ENCODE measurements at regions not wholly inside any gene's neighbourhood (a gene's known extent, or its start where the extent isn't known, plus 50 kb on each side); places are given as distances from the start of the nearest gene placed in this dataset.
"Not testable (repeated sequence)": the region's sequence is repeated elsewhere in the genome, so short reads cannot be mapped to it uniquely, and the experiment has no call there.

DNA sequence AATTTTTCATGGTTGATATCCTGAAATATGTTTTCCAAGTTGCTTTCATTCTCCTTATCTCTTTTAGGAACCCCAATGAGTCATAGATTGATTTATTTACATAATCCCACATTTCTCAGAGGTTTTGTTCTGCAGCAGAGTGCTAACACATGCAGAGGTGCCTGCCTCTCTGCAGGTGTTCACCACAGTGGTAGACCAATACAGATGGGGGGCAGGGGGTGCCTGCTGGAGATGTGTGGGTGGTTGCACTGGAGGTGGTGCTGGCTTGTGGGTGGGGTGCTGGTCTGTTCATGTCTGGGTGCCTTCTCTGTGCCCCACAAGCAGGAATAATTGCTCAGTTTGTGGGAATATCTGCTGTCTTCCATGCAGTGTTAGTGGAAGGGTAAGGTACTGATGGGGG, 131.1 kb downstream of the JRKL start:
- DNase-seq = no peak

DNA sequence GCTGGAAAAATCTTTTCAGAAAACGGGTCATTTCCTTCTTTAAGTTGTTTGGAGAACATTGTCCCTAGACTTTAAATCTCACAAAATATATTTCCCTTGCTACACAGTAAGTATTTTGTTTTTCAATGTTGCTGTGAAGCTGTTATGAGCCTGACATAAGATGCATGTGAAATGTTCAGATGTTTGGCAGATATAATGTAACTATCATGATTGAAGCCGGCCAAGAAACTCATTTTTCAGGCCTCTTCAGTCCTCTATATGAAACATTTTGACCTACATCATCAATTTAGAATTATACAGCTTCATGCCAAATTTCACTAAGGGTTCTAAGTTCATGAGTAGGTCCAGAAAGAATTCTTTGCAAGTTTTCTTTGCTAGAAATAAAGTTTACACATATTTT, 133.8 kb downstream of the JRKL start:
- no peak for DNase-seq

DNA sequence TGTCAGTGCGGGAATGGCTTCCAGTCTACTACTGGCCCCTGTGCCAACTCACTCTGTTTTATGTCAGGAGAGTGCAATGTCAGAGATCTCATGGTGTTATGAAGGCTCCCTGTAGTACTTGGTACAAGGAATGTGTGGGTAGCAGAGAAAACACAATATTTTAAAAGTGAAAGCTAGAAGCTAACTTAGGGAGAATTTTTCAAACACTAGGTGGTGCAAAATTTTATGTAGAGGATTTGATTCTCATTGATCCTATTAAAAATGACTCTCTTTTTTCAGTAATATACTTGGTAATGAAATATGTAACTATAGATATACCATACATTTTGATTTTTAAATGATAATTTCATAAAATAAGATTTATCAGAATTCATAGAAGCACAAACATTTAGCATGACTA, 134.7 kb downstream of the JRKL start:
- DNase-seq = no peak

DNA sequence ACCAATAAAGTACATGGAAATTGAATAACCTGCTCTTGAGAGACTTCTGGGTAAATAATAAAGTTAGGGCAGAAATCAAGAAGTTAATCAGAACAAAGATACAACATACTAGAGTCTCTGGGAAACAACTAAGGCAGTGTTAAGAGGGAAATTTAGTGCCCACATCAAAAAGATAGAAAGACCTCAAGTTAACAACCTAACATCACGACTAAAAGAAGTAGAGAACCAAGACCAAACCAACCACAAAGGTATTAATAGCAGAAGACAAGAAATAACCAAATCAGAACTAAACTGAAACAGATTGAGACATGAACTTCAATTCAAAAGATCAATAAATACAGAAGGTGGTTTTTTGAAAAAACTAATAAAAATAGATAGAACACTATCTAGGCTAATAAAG, 140.7 kb downstream of the JRKL start:
- no peak for DNase-seq

DNA sequence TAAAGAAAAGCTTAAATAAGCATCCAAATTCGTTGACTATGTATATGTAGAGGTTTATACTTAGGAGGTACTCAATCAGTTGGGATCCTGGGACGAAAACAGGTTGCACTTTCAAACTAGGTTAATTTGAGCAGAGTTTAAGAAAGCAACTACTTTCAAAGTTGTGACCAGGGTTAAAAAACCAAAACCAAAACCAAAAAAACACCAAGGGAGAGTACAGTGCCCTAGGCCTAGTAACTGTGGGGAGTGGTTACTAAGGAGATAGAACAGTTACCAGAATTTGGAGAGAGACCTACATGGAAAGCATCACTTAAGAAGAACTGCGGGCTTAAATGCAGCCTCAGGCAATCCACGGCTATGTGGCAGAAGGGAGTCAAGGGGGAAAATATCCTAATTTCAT, 148.3 kb downstream of the JRKL start:
- DNase-seq = no peak

DNA sequence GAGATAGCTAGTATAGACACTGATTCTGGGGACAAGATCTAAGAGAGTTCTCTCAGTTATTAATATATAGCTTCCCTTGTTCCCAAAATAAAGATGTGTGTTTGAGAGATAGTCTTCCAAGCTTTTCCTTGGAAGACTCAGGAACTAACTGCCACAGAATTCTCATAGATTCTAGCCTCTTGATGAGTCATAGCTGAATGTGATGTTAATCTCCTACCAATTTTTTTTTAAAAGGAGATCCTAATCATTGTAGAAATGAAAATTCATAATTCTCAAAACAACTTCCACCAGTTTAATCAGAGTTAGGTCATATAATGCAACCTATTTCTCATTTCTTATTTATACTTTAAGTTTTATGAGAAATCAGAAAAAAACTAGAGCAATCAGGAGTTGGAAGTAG, 148.8 kb downstream of the JRKL start:
- DNase-seq = no peak

DNA sequence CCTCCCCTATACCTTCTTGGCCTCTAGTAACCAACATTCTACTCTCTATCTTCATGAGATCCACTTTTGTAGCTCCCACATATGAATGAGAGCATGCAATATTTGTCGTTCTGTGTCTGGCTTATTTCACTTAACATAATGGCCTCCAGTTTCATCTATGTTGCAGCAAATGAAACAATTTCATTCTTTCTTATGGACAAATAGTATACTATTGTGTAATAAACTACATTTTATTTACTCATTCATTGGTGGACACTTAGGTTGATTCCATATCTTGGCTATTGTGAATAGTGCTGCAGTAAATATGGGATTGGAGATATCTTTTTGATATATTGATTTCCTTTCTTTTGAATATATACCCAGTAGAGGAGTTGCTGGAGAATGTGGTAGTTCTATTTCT, 151.1 kb downstream of the JRKL start:
- no peak for DNase-seq

DNA sequence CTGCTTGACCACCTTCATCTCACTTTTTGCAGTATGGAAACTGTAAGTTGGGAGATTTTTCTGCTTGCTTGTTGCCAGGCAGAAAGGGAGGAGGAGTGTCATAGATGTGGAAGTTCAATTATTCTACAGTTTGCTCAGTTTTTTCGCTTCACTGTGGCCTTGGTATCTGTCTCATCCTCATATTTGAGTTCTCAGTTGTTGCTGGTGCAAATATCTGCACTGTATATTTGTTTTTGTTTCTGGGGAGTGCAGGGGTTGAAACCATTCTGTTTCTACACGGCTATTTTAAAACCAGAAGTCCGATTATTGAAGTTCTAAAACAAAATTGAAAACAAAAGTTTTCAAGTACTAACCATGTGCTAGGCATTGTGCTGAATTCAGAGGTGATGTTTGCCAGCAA, 153.4 kb downstream of the JRKL start:
- DNase-seq = no peak

DNA sequence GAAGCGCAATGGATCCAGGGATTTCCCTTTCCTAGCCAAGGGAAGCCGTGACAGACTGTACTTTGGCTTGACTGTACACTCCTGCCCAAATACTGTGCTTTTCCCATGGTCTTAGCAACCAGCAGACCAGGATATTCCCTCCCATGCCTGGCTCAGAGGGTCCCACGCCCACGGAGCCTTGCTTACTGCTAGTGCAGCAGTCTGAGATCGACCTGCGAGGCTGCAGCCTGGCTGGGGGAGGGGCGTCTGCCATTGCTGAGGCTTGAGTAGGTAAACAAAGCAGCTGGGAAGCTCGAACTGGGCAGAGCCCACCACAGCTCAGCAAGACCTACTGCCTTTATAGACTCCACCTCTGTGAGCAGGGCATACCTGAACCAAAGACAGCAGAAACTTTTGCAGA, 155.4 kb downstream of the JRKL start:
- not testable (repeated sequence) for DNase-seq

DNA sequence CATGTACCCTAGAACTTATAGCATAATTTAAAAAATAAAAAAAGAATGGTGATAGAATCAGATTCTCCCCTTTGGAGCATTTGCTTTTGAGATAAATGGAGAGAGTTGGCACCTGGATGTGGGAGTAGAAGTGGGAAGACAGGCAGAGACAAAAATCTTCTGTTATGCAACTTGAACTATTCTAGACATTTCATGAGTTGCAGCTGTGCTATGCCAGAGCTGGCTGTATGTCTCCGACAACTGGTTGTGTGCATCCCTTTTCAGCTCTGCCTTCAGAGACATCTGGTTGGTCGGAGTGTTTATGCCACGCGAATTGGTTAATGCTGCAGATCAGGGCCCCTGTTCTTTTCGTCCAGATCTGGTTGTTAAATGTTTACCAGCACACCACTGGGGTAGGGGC, 161.3 kb downstream of the JRKL start:
- DNase-seq = no peak

DNA sequence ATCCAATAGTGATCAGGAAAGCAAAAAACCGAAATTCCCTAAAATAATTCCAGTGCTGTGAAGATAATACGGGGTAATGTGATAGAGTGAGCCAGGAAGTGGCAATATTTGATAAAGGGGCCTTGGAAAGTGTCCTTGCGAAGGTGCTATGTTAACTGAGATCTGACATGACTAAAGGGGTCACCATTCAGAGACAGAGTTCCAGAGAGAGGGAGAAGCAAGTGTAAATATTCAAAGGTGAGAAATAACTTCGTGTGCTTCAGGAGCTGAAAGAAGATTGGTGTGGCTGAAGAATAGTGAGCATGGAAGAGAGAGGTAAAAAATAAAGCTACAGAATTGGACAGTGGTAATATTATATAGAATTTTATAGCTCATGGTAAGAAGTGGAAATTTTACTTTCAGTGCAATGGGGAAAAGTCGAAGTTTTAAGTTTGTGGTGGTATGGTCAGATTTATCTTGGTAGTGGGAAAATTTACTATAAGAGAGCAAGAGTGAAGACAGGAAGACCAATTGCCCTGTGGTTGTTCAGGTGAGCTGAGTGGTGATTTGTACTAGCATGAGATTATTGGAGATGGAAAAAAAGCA, 164.5 kb downstream of the JRKL start:
- no peak for DNase-seq

DNA sequence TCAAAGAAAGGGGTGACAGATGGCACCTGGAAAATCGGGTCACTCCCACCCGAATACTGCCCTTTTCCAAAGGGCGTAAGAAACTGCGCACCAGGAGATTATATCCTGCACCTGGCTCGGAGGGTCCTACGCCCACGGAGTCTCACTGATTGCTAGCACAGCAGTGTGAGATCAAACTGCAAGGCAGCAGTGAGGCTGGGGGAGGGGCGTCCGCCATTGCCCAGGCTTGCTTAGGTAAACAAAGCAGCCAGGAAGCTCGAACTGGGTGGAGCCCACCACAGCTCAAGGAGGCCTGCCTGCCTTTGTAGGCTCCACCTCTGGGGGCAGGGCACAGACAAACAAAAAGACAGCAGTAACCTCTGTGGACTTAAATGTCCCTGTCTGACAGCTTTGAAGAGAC, 166.0 kb downstream of the JRKL start:
- DNase-seq = not testable (repeated sequence)

DNA sequence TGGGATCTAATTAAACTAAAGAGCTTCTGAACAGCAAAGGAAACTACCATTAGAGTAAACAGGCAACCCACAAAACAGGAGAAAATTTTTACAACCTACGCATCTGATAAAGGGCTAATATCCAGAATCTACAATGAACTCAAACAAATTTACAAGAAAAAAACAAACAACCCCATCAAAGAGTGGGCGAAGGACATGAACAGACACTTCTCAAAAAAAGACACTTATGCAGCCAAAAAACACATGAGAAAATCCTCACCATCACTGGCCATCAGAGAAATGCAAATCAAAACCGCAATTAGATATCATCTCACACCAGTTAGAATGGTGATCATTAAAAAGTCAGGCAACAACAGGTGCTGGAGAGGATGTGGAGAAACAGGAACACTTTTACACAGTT, 170.9 kb downstream of the JRKL start:
- not testable (repeated sequence) for DNase-seq

DNA sequence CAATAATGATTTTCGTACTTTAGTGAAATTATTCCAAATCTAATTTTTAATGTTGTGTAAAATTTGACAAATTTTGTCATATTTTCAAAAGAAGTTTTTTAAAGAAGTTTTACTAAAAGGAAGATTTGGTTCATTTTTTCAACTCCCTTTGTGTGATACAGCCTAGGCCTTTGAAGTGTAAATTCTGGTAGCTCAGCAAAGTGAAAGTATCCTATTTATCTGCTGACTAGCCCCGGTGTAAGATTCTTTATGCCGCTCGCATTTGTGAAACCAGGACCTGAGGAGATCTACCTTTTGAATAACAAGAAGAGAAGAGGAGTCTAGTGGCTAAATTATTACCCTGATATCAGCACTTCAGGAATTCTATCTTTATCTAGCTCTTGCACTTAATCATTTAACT, 177.4 kb downstream of the JRKL start:
- no peak for DNase-seq

DNA sequence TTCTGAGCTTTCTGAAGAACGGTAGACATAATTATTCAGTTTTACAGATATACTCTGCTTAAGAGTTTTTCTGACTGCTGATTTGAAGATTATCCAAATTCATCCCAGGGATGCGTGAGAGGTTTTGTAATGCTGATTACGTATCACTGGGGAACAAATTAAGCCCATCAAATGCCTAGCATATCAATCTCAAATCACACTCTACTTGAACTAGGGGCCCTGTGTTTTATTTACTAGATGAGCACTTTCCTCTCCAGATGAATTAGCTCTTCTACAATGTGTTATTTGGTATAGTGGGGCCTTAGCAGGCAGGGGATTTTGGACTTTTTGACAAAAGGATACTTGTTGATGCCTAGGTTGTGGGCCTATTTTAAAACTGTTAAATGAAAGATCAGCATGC, 177.9 kb downstream of the JRKL start:
- DNase-seq = no peak

DNA sequence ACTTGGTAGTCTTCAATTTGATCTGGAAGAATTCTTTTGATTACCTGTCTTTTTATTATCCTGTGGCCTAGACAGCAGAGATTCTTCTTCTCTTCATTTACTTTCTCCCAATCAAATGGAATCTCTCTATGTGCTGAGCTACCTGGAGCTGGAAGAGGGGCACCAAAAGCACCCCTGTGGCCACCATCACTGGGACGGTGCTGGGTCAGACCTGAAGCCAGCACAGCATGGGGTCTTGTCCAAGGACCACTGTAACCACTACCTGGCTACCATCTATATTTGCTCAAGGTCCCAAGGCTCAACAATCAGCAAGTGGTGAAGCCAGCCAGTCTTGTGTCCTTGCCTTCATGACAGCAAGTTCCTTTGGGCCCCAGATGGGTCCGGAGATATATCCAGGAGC, 186.6 kb downstream of the JRKL start:
- DNase-seq = no peak

DNA sequence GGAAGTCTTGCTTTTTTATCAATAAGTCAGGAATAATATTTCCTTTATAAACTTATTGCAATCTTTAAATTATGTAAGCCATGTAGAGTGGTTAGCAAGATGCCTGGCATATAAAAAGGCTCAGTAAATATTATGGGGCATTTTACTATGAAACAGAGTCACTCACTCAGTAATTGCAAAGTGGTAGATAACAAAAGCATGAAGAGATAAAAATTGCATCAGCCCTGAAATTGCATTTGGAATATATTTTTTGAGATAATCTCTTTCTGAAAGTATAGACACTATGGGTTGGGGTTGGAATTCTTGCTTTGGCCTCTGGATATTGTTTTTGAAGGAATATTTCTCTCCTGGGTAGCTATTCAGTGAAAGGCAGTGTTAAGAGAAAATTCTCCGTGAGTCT, 188.6 kb downstream of the JRKL start:
- no peak for DNase-seq

DNA sequence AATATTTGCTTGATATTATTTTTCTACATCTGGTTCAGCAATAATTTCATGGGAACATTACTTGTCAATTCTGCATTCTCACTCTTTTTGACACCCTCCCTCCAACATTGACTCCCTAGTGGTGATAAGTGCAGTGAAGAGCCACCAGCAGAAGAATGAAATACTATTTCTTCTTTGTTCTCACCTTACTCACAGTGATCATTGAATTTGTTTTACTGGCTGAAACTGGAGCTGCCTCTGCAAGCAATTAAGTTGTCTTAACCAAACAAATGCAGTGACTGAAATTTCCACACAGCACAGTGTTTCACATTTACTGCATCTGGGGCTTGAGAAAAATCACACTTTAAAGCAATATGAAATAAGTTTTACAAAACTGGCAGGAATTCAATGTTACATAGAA, 189.8 kb downstream of the JRKL start:
- DNase-seq = no peak

DNA sequence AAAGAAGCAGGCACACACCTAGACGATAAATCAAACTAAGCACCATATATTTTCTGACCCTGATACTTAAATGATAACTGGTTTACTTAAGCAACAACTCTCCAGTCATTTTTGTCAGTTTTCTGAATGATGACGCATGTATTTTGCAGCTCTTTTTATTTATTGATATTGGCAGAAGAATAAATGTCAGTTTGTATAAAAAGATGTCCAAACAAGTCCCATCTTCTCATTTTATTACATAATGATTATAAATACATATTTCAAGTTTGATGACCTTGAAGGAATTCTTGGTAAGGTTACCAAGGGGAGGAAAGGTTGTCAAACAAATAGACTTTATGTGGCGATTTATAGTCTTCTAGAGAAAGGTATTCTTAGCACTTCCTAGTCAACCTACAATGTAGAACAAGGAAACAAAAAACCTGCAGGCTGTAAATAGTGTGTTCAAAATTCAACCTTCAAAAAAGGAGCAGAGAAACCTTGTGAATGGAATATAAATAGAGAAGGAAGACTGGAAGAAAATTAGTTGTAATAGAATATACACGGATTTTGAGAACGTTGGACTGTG, 190.7 kb downstream of the JRKL start:
- no peak for DNase-seq

DNA sequence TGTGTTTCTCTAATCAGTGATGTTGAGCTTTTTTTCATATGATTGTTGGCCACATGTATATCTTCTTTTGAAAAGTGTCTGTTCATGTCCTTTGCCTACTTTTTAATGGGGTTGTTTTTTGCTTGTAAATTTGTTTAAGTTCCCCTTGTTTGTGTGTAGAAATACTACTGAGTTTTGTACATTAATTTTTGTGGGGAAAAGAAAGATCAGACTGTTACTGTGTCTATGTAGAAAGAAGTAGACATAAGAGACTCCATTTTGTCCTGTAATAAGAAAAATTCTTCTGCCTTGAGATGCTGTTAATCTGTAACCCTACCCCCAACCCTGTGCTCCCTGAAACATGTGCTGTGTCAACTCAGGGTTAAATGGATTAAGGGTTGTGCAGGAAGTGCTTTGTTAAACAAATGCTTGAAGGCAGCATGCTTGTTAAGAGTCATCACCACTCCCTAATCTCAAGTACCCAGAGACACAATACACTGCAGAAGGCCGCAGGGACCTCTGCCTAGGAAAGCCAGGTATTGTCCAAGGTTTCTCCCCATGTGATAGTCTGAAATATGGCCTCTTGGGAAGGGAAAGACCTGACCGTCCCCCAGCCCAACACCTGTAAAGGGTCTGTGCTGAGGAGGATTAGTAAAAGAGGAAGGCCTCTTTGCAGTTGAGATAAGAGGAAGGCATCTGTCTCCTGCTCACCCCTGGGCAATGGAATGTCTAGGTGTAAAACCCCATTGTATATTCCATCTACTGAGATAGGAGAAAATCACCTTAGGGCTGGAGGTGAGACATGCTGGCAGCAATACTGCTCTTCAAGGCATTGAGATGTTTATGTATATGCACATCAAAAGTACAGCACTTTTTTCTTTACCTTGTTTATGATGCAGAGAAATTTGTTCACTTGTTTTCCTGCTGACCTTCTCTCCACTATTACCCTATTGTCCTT, 196.4 kb downstream of the JRKL start:
- not testable (repeated sequence) for DNase-seq

DNA sequence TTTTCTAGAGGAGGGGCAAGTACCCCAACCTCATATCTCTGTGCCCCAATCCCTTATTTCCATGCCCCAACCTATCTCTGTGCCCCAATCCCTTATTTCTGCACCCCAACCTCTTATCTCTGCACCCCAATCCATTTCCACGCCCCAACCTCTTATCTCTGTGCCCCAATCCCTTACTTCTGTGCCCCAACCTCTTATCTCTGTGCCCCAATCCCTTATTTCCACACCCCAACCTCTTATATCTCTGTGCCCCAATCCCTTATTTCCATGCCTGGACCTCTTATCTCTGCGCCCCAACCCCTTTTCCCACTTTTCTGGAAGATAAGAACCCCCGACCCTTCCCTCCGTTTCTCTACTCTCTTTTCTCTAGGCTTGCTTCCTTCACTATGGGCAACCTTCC, 199.0 kb downstream of the JRKL start:
- DNase-seq = not testable (repeated sequence)

DNA sequence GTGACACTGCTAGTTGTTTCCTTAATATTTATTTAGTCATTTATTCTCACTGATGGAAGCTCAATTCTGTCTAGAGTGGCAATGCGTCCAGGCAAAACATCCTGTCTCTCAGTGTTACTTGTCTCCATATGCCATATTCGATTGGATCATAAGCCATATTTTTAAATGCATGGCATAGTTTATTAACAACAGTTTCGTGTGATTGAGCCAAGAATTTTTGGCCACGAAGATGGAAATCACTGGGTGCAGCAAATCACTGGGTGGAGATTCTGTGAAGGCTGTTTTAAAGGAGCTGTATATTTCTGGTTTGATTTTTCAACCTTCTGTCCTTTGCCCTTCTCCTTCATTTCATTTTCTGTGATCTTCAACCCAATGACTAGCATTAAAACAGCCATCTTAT, 205.2 kb downstream of the JRKL start:
- DNase-seq = no peak

DNA sequence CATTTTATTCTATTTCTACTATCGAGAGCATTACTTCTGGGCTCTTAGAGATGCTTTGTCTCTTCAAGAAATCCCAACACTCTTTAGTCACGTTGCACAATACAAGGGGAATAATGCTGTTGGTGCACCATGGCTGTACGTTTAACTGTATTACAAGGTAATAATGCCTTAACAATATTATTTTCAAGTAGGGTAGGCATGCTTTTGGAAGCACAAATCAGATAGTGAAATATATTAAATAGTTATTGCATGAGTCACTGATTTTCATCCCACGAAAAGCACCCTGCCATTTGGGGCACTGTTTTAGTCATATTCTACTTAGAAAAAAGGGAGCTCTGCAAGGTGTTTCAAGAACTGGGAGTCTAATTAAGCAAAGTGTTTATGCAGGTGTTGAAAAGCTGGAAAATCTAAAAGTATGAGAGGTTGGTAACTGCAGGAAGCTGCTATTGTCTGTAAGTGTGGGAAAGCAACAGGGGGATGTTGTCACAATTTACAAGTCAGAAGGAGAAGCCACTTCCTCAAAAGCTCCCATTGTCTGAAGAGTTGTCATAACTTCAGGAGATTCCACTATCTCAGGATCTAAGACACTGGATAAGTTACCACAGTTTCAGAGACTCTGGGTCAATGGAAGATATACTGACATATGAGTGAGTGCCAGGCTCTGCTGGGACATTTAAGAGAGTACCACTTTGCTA, 218.2 kb downstream of the JRKL start:
- no peak for DNase-seq

DNA sequence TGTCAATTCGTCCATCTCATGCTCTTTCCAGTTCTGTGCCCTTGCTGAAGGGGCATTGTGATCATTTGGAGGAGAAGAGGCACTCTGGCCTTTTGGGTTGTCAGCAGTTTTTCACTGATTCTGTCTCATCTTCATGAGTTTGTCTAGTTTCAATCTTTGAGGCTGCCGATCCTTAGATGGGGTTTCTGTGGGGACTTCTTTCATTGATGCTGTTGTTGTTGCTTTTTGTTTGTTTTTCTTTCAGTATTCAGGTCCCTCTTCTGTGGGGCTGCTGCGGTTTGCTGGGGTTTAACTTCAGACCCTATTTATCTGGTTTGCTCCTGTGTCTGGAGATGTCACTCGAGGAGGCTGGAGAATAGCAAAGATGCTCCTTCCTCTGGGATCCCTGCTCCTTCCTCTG, 224.3 kb downstream of the JRKL start:
- DNase-seq = no peak

All from hippocampal formation (tissue), 2 donors.